PC-3 (cell line): ENCODE measurements at regions not wholly inside any gene's neighbourhood (a gene's known extent, or its start where the extent isn't known, plus 50 kb on each side); places are given as distances from the start of the nearest gene placed in this dataset.

ENCODE experiments used
- ATAC-seq: fragments of 200-7000 bp; cut with Tn5 transposase; 2 replicates; pipeline ENCODE4 v1.9.1; 2020; ENCODE audit warnings: mild to moderate bottlenecking, moderate library complexity
- BruUV-seq: library from RNA; stranded (reverse); fragments of 400-500 nt; replicated peaks from 2 replicates; lab custom pipeline; 2021; lab: Mats Ljungman, UMichigan
- CTCF ChIA-PET: fragments of 300-600 bp; sonication (Branson Sonifier 250); formaldehyde crosslinking; loops from one replicate; lab custom pipeline; 2022; ENCODE audit warnings: antibody characterized with exemption; lab: Charles Lee
- POLR2A ChIA-PET: fragments of 300-600 bp; sonication (Branson Sonifier 250); formaldehyde crosslinking; loops from one replicate; lab custom pipeline; 2022; ENCODE audit warnings: antibody characterized with exemption; ENCODE audit not compliant: unreplicated experiment; lab: Charles Lee
- DNase-seq: peaks from one replicate; pipeline ENCODE4 v3.0.0-alpha.2; 2015
- H2AFZ ChIP-seq: fragments of 300-600 bp; sonication (generic); 2 replicates; pipeline ENCODE4 v1.6.0; 2016; ENCODE audit warnings: antibody characterized with exemption, low read length
- H3F3A ChIP-seq: fragments of 300-600 bp; sonication (generic); one replicate; pipeline ENCODE4 v1.6.0; 2017; ENCODE audit warnings: antibody characterized with exemption, low read length, control low read depth, mild to moderate bottlenecking; ENCODE audit not compliant: unreplicated experiment
- H3K27ac ChIP-seq: fragments of 300-600 bp; sonication (generic); 2 replicates; pipeline ENCODE4 v1.5.1; 2016; ENCODE audit warnings: mild to moderate bottlenecking, low read length
- H3K27me3 ChIP-seq: fragments of 300-600 bp; sonication (generic); 2 replicates; pipeline ENCODE4 v1.6.1; 2016; ENCODE audit warnings: low read length, mixed read lengths
- H3K36me3 ChIP-seq: fragments of 300-600 bp; sonication (generic); 2 replicates; pipeline ENCODE4 v1.6.1; 2016; ENCODE audit warnings: low read depth, mixed run types, low read length, mixed read lengths
- H3K4me1 ChIP-seq: fragments of 300-600 bp; sonication (generic); 2 replicates; pipeline ENCODE4 v1.5.1; 2016; ENCODE audit warnings: low read length; ENCODE audit not compliant: insufficient read depth
- H3K4me2 ChIP-seq: fragments of 300-600 bp; sonication (generic); 2 replicates; pipeline ENCODE4 v1.6.0; 2016; ENCODE audit warnings: low read length
- H3K4me3 ChIP-seq: fragments of 300-600 bp; sonication (generic); 2 replicates; pipeline ENCODE4 v1.5.1; 2016; ENCODE audit warnings: mild to moderate bottlenecking, low read length, mixed read lengths
- H3K79me2 ChIP-seq: fragments of 300-600 bp; sonication (generic); 2 replicates; pipeline ENCODE4 v1.6.1; 2017; ENCODE audit warnings: low read length, mixed read lengths
- H3K9ac ChIP-seq: fragments of 300-600 bp; sonication (generic); 2 replicates; pipeline ENCODE4 v1.6.0; 2016; ENCODE audit warnings: mild to moderate bottlenecking, low read length
- H3K9me2 ChIP-seq: fragments of 300-600 bp; sonication (generic); replicated peaks from 2 replicates; pipeline ENCODE4 v1.6.1; 2016; ENCODE audit warnings: mixed run types, low read length, mixed read lengths
- H3K9me3 ChIP-seq: fragments of 300-600 bp; sonication (generic); 2 replicates; pipeline ENCODE4 v1.6.1; 2016; ENCODE audit warnings: low read length, mixed read lengths
- H4K20me1 ChIP-seq: fragments of 300-600 bp; sonication (generic); 2 replicates; pipeline ENCODE4 v1.6.1; 2016; ENCODE audit warnings: low read length, mixed read lengths
- CTCF ChIP-seq: fragments of 300-600 bp; sonication (generic); conservative IDR thresholded peaks from 2 replicates; pipeline ENCODE4 v1.5.1; 2017; ENCODE audit warnings: antibody characterized with exemption, low read depth, mild to moderate bottlenecking, low read length
- EZH2 ChIP-seq: fragments of 300-600 bp; sonication (generic); IDR thresholded peaks from one replicate; pipeline ENCODE4 v1.6.1; 2017; ENCODE audit warnings: antibody characterized with exemption, mild to moderate bottlenecking, low read length; ENCODE audit not compliant: unreplicated experiment
- EZH2phosphoT487 ChIP-seq: fragments of 300-600 bp; sonication (generic); IDR thresholded peaks from 2 replicates; pipeline ENCODE4 v1.6.1; 2018; ENCODE audit warnings: mild to moderate bottlenecking, antibody characterized with exemption, low read length, borderline replicate concordance
- intact Hi-C: fragments of 100-400 bp; cut with micrococcal nuclease; formaldehyde crosslinking; loops from 2 replicates; pipeline ENCODE4 v1.9.0; 2023

- H3K36me3 ChIP-seq = no peaks in the 10 kb centered on the region
- no TSS peak for BruUV-seq
- TF ChIP-seq CTCF (no peak), EZH2 (no peak), EZH2phosphoT487 (no peak)
- H3K9ac ChIP-seq = no peak overlapping the region
- H2AFZ ChIP-seq = no peak overlapping the region
- ChIA-PET POLR2A (no interaction called here), CTCF (no interaction called here)
- ATAC-seq (no peak), DNase-seq (no peak)
- no peaks in the 10 kb centered on the region for H3K79me2 ChIP-seq
- H4K20me1 ChIP-seq = no peaks in the 10 kb centered on the region
- no peak overlapping the region for H3K4me2 ChIP-seq
- no peaks in the 10 kb centered on the region for H3K27me3 ChIP-seq
- no peaks in the 10 kb centered on the region for H3F3A ChIP-seq
- no peaks in the 10 kb centered on the region for H3K9me3 ChIP-seq
- no peaks in the 10 kb centered on the region for H3K4me1 ChIP-seq
- intact Hi-C loops = no loop called here
- no peak overlapping the region for H3K4me3 ChIP-seq
- H3K27ac ChIP-seq = no peak overlapping the region
- no peaks in the 10 kb centered on the region for H3K9me2 ChIP-seq
These were observed 387.9 kb downstream of the PYDC2 start for GRCh38 chr3:191848818-191849217.

GRCh38 chr3:191859531-191859930 lies 398.6 kb downstream of the PYDC2 start:
- no peak for DNase-seq
- Histone ChIP-seq H3K79me2 (no peaks in the 10 kb centered on the region), H3K9ac (no peak overlapping the region), H3K27ac (no peak overlapping the region), H3K4me3 (no peak overlapping the region), H3K4me1 (no peaks in the 10 kb centered on the region), H3F3A (no peaks in the 10 kb centered on the region), H4K20me1 (no peaks in the 10 kb centered on the region), H3K9me3 (no peaks in the 10 kb centered on the region), H2AFZ (no peak overlapping the region), H3K36me3 (no peaks in the 10 kb centered on the region), H3K4me2 (no peak overlapping the region), H3K9me2 (no peaks in the 10 kb centered on the region), H3K27me3 (peaks cover 8% of the 10 kb centered on the region; the same call in 1 of the 2 replicates)
- intact Hi-C loops = no loop called here
- no peak for ATAC-seq
- ChIA-PET CTCF (no interaction called here), POLR2A (no interaction called here)
- no TSS peak for BruUV-seq
- TF ChIP-seq CTCF (no peak), EZH2 (no peak), EZH2phosphoT487 (no peak)

GRCh38 chr3:191869738-191870415 lies 408.9 kb downstream of the PYDC2 start:
- no peaks in the 10 kb centered on the region for H3K36me3 ChIP-seq
- ChIA-PET POLR2A (no interaction called here), CTCF (no interaction called here)
- no peak overlapping the region for H2AFZ ChIP-seq
- H3F3A ChIP-seq = no peaks in the 10 kb centered on the region
- no peak for ATAC-seq
- intact Hi-C loops = no loop called here
- H3K4me3 ChIP-seq = no peak overlapping the region
- H3K4me2 ChIP-seq = no peak overlapping the region
- H4K20me1 ChIP-seq = no peaks in the 10 kb centered on the region
- no TSS peak for BruUV-seq
- H3K27me3 ChIP-seq = peaks cover 18% of the 10 kb centered on the region; the same call in 1 of the 2 replicates
- H3K4me1 ChIP-seq = no peaks in the 10 kb centered on the region
- H3K79me2 ChIP-seq = no peaks in the 10 kb centered on the region
- no peaks in the 10 kb centered on the region for H3K9me2 ChIP-seq
- no peak overlapping the region for H3K27ac ChIP-seq
- no peaks in the 10 kb centered on the region for H3K9me3 ChIP-seq
- TF ChIP-seq CTCF = no peak
- no peak for TF ChIP-seq EZH2
- TF ChIP-seq EZH2phosphoT487 = no peak
- no peak overlapping the region for H3K9ac ChIP-seq
- no peak for DNase-seq
